Astrocyte of the cerebellum (primary cell): ENCODE measurements at regions not wholly inside any gene's neighbourhood (a gene's known extent, or its start where the extent isn't known, plus 50 kb on each side); places are given as distances from the start of the nearest gene placed in this dataset.

ENCODE experiments used
- DNase-seq: peaks from one replicate; pipeline ENCODE4 v3.0.0-alpha.2; 2011; ENCODE audit warnings: low read depth
- H3K4me3 ChIP-seq: 2 replicates; pipeline ENCODE4 v1.5.1; 2011; ENCODE audit warnings: mild to moderate bottlenecking, low read depth, low read length, moderate library complexity
- CTCF ChIP-seq: IDR thresholded peaks from 2 replicates; pipeline ENCODE4 v1.5.1; 2012; ENCODE audit warnings: low read length, low read depth, moderate library complexity, mild to moderate bottlenecking; ENCODE audit errors: missing control alignments
- in situ Hi-C: cut with HindIII; loops from 2 replicates; pipeline ENCODE4 v1.10.0; 2017; ENCODE audit warnings: low sequenced_read_pairs

GRCh38 chr14:53772936-53773335 lies 183.7 kb downstream of the BMP4 start:
- in situ Hi-C loops = no loop called here

GRCh38 chr14:53767566-53767965 lies 189.1 kb downstream of the BMP4 start:
- no peak overlapping the region for H3K4me3 ChIP-seq
- TF ChIP-seq CTCF = no peak
- DNase-seq = peak; percentile 19
- in situ Hi-C loops = no loop called here

More at GRCh38 chr14:53772936-53773335, 183.7 kb downstream of the BMP4 start:
- H3K4me3 ChIP-seq = no peak overlapping the region
- TF ChIP-seq CTCF = no peak
- DNase-seq = no peak

GRCh38 chr14:53766601-53767000 lies 190.0 kb downstream of the BMP4 start:
- no peak for DNase-seq
- no peak for TF ChIP-seq CTCF
- in situ Hi-C loops = no loop called here
- no peak overlapping the region for H3K4me3 ChIP-seq

GRCh38 chr14:53766106-53766505 lies 190.5 kb downstream of the BMP4 start:
- DNase-seq = no peak
- no peak for TF ChIP-seq CTCF
- in situ Hi-C loops = no loop called here

GRCh38 chr14:53764846-53765245 lies 191.8 kb downstream of the BMP4 start:
- DNase-seq = no peak
- in situ Hi-C loops = no loop called here
- H3K4me3 ChIP-seq = no peak overlapping the region
- TF ChIP-seq CTCF = no peak

More at GRCh38 chr14:53766106-53766505, 190.5 kb downstream of the BMP4 start:
- H3K4me3 ChIP-seq = no peak overlapping the region

GRCh38 chr14:53758141-53758540 lies 198.5 kb downstream of the BMP4 start:
- DNase-seq = no peak
- TF ChIP-seq CTCF = no peak
- in situ Hi-C loops = no loop called here
- H3K4me3 ChIP-seq = no peak overlapping the region

- no peak for TF ChIP-seq CTCF
- in situ Hi-C loops = no loop called here
- no peak overlapping the region for H3K4me3 ChIP-seq
These were observed 198.9 kb downstream of the BMP4 start for GRCh38 chr14:53757732-53758131.

More at GRCh38 chr14:53757732-53758131, 198.9 kb downstream of the BMP4 start:
- DNase-seq = no peak
